ENCODE measurements at regions not wholly inside any gene's neighbourhood (a gene's known extent, or its start where the extent isn't known, plus 50 kb on each side); places are given as distances from the start of the nearest gene placed in this dataset.

DNA sequence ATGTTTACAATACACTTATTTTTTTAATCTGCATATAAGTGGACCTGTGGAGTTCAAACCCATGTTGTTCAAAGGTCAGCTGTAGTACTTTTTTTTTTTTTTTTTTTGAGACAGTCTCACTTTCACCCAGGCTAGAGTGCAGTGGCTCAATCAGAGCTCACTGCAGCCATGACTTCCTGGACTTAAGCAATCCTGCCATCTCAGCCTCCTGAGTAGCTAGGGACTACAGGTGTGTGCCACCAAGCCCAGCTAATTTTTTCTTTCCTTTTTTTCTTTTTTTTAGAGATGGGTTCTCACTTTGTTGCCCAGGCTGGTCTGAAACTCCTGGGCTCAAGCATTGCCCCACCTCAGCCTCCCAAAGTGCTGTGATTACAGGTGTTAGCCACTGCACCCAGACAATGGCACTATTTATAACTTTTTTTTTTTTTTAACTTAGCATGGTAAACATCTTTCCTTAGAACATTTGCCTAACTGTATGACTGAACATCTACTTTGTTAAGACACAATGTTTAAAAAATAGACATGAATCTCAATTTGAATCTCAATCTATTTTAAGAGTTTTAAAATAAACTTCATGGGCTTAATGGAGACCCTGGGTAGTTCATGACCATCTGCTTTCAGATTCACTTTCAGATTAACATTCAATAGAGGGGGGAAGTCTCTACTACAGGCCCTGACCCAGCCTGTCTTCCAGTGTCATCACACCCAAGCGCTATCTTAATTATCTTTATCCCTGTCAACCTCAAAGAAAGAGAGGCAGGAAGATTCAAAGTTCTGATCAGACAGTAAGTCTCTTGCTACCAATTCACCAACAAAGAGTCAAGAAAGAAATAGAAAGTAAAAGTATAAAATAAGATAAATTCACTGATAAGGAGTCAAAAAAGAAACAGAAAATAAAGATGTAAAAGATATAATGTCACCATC is 97.7 kb upstream of the DOCK9 start:
- DNase-seq (ENCODE audit: low read depth in 2 of 2), result no peak

- no peak for DNase-seq (ENCODE audit: low read depth in 2 of 2)
Observed at GRCh38 chr13:99078017-99078771, 100.3 kb upstream of the DOCK9 start.

DNA sequence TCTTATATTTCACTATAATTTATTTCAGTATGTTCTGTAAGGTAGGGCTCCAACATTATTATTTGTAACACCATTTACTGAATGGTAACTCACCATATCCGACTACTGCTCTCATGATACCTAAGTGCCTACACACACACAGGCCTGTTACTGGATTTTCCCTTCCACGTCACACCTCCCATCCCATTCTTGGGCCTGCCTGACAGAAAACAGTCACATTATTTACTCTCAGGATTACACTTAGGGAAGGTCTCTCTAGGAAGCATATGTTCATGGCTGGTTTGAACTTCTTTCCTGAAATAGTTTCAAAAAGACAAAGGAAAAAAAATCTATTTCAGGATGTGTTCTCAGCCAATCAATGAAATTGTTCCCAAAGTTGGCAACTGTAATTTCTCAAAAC is 102.3 kb upstream of the DOCK9 start:
- peak; percentile 34 to 40 for DNase-seq (ENCODE audit: low read depth in 2 of 2)

DNA sequence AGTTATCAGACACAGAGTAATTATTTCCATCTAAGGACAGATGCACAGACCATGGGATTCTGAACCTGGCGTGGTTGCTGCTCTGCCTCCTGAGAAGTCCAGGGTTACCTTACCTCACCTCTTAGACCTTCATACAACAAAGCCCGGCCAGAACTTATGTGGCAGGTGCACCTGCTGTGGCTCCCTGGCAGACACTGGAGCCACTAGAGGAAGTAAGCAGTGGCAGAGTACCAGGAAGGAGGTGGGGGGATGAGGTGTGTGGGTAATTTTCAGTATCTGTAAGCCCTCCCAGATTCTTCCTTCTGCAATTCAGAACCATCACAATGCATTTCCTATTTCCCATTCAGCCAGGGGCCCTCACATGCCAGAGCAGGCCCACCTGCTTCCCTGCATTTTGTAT is 106.1 kb upstream of the DOCK9 start:
- no peak for DNase-seq (ENCODE audit: low read depth in 2 of 2)

DNA sequence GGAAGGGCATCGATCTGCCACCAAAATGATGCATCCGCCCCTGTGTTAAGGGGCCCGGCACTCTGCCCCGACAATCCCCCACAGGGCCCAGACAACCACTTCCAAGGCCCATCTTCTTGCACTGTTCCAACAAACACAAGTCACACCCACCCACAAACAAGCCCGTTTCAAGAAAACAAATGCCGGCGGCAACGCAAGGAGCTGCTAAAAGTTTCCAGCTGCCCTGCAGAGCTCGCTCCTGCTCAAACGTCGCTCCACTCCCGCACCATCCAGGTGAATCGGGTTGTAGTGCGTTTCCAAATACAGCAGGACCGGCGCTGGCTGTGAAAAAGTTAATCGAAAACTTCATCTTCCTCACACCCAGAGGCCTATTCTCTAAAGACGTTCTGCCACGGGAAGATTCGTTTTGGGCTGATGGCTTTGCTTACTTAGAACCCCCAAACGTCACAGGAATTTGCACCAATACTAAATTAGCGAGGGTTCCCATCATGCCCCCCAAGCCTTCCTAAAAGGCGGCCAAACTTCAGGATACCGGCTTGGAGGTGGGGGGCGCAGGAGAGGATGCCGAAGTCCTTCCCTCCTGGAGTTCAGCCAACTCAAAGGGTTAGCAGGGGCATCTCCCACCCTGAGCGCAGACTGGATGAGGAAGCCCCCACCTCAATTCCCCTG is 107.4 kb upstream of the DOCK9 start:
- DNase-seq (ENCODE audit: low read depth in 2 of 2), result peak in 1 of 2 donors; percentile 10

DNA sequence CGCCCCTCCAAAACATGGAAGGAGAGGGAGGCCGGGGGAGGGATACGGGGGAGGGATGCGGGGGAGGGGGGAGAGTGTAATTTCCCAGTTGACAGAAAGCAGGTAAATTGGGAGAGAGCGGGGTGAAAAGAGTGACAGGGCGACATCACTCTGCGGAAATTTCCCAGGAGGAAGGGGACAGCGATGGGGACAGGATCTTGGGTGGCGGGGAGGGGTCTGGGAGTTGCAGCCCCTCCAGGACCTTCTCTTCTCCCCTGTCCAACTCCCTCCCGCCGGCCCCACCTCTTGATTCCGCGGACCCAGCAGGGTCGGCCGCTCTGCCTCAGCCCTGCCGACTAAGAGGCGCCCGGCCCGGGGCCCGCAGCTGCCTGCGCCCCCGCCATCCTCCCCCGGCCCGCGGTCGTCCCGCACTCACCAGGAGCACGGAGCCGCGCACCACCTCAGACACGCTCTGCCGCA is 108.0 kb upstream of the DOCK9 start:
- peak in 1 of 2 donors; percentile 35 for DNase-seq (ENCODE audit: low read depth in 2 of 2)

DNA sequence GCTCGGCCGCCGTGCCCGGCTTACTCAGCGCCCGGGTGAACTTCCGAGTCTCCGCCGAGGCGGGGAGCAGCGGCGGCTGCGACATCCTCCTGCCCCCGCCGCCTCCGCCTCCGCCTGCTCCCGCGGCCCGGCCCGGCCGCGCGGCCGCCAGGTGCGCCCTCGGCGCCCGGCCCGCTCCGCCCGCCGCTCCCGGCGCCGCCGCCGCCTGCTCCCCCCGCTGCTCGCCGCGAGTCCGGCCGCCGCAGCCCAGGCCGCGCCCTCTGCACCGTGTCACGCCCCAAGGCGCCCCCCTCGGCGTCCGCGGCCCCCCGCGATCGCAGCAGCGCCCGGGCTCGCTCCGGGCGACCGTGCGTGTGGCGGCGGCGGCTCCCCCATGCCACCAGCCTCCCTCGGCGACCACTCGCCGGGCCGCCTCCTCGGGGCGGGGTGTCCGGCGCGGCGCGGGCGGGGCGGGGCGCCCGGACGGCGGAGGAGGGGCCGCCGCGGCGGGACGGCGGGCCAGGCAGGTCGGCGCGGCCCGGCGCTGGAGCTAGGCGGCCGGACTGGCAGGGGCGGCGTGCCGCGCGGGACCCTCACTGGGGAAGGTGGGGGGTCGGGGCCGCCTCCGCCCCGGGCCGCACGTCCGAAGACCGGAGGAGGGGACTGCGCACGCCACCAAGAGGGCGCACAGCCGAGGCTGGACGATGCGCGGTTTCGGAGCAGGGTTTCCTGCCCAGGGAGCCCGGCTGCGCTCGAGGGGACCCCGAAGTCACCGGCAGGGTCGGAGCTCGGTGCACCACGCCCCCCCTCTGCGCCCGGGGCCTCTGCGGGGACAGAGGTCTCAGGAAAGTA is 108.6 kb upstream of the DOCK9 start:
- peak; percentile 53 to 66 for DNase-seq (ENCODE audit: low read depth in 2 of 2)

DNA sequence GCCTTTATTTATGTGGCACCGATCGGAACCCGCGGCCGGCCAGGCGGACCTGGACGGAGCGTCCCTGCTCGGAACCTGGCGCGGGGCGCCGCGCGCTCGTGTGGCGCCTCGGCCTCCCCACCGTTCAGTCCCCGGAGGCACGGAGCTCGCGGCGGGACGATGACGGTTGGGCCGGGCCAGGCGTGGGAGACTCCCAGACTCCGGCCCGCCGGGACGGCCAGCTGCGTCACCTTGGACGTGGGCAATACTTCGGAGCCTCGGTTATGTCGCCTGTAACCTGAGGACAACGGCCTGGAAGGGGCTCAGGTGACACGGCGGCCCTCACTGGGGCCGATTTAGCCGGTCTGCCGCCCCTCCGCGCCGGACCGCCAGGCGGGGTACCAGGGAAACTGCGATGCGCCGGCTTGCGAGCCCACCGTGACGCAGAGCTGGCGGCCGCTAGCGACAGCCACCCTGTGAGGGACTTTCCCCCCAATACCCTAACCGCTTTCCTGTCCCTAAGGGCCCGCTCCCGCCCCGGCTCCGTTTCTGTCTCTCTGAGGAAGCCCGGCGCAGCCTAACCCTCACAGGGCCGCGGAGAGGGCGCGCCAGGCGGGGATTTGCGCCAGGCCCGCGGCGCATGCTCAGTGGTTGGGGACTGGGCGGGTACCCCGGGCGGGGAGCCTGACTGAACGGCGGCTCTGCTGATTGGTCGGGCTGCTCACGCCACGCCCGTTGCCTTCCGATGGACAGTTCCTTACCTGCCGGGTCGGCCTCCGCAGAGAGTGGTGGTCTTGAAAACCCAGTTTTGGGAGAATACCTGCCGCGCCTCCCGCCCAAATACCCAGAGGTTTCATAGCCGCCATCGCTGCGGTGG is 109.5 kb upstream of the DOCK9 start:
- DNase-seq (ENCODE audit: low read depth in 2 of 2), result peak; percentile 88 to 90

DNA sequence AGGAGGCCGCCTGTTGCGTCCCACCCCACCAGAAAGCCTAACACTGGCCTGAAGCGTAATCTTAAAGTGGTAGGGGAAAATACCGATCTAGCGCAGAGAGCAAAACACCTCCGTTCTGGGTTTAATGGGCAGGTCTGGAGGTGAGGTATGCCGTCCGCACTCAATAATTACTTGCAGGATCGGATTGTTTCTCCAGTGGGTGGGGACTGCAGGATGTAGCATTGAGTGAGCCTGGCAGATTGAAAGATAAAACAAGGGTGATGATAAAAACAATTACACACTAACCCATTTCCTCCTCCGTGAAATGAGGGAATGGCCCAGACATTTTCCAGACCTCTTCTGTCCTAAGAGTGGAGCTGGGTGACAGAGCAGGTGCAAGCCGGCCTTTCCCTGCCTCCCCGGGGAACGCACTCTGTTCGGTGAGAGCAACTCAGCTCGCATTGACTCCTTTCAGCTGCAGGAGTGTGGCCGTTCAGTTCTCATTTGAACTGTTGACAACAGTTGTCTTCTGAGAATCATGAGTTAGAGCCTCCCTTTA is 110.2 kb upstream of the DOCK9 start:
- DNase-seq (ENCODE audit: low read depth in 2 of 2), result no peak

DNA sequence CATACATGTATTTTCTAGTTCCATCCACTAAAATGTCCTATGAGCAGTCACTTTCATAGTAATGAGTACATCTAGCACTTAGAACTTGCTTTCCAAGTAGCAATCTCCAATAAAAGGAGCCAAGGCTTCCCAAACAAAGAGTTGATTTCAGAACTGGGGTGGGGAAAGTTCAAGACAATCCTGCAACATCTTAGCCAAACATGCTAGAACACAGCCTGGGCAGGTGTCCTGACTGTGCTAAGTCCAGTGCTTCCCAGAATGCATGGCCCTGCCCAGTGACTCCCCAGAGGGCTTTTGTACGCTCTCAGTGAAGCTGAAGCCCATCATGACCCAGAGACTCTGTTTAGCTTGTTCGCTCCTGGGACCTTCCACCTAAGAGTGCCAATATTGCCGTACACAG is 106.7 kb upstream of the UBAC2 start:
- no peak for DNase-seq (ENCODE audit: low read depth in 2 of 2)

DNA sequence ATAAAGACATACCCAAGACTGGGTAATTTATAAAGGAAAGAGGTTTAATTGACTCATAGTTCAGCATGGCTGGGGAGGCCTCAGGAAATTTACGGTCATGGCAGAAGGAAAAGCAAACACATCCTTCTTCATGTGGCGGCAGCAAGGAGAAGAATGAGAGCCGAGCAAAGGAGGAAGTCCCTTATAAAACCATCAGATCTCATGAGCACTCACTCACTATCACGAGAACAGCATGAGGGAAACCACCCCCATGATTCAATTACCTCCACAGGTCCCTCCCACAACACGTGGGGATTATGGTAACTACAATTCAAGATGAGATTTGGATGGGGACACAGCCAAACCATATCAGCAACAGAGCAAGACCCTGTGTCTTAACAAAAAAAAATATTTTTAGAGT is 98.8 kb upstream of the UBAC2 start:
- DNase-seq (ENCODE audit: low read depth in 2 of 2), result peak in 1 of 2 donors; percentile 57

GRCh38 chr13:99103536-99103935 is 97.1 kb upstream of the UBAC2 start:
- no peak for DNase-seq (ENCODE audit: low read depth in 2 of 2)

DNA sequence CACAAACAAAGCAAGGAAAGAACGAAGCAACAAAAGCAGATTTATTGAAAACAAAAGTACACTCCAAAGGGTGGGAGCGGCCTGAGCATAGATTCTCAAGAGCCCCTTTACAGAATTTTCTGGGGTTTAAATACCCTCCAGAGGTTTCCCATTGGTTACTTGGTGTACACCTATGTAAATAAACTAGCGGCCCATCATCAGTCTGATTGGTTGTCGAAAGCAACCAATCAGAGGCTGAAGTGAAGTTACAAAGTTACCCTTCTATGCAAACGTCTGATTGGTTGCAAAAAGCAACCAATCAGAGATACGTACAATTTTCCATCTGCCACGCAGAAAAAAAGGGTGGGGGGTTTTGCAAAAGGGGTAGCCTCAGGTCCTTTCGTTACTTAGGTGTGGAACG is 96.3 kb upstream of the UBAC2 start:
- no peak for DNase-seq (ENCODE audit: low read depth in 2 of 2)

GRCh38 chr13:99105160-99105559 is 95.5 kb upstream of the UBAC2 start:
- no peak for DNase-seq (ENCODE audit: low read depth in 2 of 2)

GRCh38 chr13:99113351-99113750 is 87.3 kb upstream of the UBAC2 start:
- no peak for DNase-seq (ENCODE audit: low read depth in 2 of 2)

- DNase-seq (ENCODE audit: low read depth in 2 of 2), result no peak
Observed at GRCh38 chr13:99118179-99118578, 82.5 kb upstream of the UBAC2 start.

GRCh38 chr13:99119656-99120055 is 81.0 kb upstream of the UBAC2 start:
- no peak for DNase-seq (ENCODE audit: low read depth in 2 of 2)

GRCh38 chr13:99120751-99121150 is 79.9 kb upstream of the UBAC2 start:
- DNase-seq (ENCODE audit: low read depth in 2 of 2), result no peak

GRCh38 chr13:99122171-99122570 is 78.5 kb upstream of the UBAC2 start:
- DNase-seq (ENCODE audit: low read depth in 2 of 2), result no peak
